AG09319 (cell line): ENCODE measurements at regions not wholly inside any gene's neighbourhood (a gene's known extent, or its start where the extent isn't known, plus 50 kb on each side); places are given as distances from the start of the nearest gene placed in this dataset.

ENCODE experiments used
- DNase-seq: peaks from one replicate; pipeline ENCODE4 v3.0.0-alpha.2; 2010; ENCODE audit warnings: low read depth; ENCODE audit errors: extremely low read depth
- CTCF ChIP-seq: IDR thresholded peaks from 2 replicates; pipeline ENCODE4 v1.5.1; 2011; ENCODE audit warnings: low read depth, mild to moderate bottlenecking, inconsistent platforms, low read length, moderate library complexity

DNA sequence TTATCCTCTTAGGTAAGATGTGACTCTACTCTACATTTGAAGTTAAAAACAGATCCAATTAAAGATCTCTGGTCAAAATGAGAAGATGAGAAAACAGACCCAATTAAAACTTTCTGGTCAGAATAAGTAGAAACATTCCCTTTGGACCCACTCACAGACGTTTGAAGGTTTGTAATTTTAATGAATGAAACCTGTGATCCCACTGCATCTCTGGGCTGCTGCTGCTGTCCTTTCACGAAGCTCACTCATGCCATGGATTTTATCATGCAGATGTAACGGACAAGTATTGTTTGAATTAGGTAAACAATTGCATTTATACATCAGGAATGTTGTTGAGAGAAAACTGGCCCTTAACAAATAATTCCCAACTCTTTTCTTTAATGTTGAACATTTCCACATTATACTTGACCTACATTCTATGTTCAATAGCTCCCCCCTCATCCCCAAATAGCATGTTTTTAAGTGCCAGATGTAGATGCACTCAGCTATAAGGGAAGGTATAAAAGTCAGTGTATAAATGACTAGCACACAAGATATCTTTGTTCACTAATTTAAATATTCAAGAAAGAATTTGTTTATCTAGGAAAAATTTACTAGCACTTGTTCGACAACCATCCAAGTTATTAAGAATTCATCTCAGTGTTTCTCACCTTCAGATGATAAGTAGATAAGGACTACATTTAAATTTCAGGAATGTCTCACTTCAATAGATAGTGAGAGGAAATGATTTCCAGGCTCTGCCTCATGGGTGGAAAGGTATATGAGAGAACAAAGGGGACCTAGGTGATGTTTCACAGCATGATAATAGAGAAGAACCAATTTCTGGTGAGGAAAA lies 202.3 kb upstream of the LMNTD1 start:
- no peak for TF ChIP-seq CTCF
- DNase-seq = no peak

GRCh38 chr12:25755971-25756260 lies 202.6 kb upstream of the RASSF8 start:
- no peak for TF ChIP-seq CTCF
- DNase-seq = no peak

DNA sequence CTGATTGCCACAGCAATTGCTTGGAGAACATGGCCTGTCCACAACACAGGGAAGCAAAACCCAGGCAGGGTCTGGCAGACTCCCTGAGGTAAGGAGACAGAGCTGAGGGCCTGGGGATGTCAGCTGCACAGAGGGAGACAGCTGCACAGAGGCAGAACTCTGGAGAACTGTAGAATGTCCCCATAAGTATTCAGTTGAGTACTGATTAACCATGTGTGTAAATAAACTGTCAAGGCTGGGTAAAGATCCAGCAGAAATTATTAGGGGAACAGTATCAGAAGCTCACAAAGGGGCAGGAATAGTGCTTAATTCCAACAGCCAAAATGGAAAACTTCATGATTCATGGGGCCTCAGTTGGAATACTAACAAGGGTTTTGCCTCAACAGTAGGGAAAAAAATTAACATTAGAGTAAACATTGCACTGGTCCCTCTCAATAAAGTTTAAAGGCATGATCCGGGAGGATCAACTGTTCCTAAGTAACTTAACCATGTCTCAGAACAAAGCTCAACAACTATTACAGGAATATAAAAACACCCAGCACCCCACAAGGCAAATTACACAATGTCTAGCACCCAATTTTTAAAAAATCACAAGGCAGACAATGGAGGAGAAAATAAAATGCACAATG lies 201.3 kb upstream of the RASSF8 start:
- TF ChIP-seq CTCF = no peak

GRCh38 chr12:25759752-25760151 lies 198.7 kb upstream of the RASSF8 start:
- no peak for TF ChIP-seq CTCF
- no peak for DNase-seq

More for the DNA sequence above, 201.3 kb upstream of the RASSF8 start:
- DNase-seq = no peak

GRCh38 chr12:25761356-25761755 lies 197.1 kb upstream of the RASSF8 start:
- no peak for DNase-seq
- no peak for TF ChIP-seq CTCF

DNA sequence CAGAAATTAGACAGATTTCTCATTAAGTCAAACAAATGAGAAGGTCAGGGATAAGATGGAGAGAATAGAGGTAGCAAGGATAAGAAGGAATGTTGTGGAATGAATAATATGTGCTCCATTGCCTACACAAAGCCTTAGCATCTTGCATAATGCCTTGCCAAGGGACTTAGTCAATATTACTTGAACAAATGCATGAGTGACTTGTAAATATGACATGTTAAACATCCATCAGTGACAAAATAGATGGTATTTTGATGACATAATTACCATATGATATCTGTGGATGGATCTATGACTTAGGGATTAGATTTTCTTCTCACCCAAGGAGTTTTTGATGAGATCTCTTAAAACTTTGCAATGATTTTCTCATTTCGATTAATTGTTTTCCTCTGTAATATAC lies 194.1 kb upstream of the RASSF8 start:
- DNase-seq = no peak
- no peak for TF ChIP-seq CTCF

GRCh38 chr12:25764892-25765291 lies 193.6 kb upstream of the RASSF8 start:
- no peak for TF ChIP-seq CTCF
- no peak for DNase-seq
